A549 (cell line): ENCODE measurements at regions not wholly inside any gene's neighbourhood (a gene's known extent, or its start where the extent isn't known, plus 50 kb on each side); places are given as distances from the start of the nearest gene placed in this dataset.

ENCODE experiments used
- small RNA-seq, 6 experiments: library from RNA; depleted of rRNA; stranded (forward); fragments of <200 nt; gene quantifications; one replicate each; pipeline ENCODE3, GENCODE V24; 2012

Small RNA genes in the stretch of these regions (small RNA-seq; reads per million reads assigned to genes)
- gene MIR2114, result 0 to 2.5 (median 0) reads per million in 6 experiments
